Smooth muscle cell (in vitro differentiated cells): ENCODE measurements at regions not wholly inside any gene's neighbourhood (a gene's known extent, or its start where the extent isn't known, plus 50 kb on each side); places are given as distances from the start of the nearest gene placed in this dataset.

Experiments
- DNase-seq: peaks from one replicate; lab custom pipeline; 2025; ENCODE audit not compliant: unreplicated experiment; lab: John Stamatoyannopoulos, UW
- H2AFZ ChIP-seq: fragments of 200-600 bp; sonication (generic); 2 replicates; pipeline ENCODE4 v1.6.0; 2016; ENCODE audit warnings: antibody characterized with exemption, low read depth, mild to moderate bottlenecking
- H3F3A ChIP-seq: fragments of 200-600 bp; sonication (generic); 2 replicates; pipeline ENCODE4 v1.6.0; 2017; ENCODE audit warnings: antibody characterized with exemption, low read depth
- H3K27ac ChIP-seq: fragments of 200-600 bp; sonication (generic); 2 replicates; pipeline ENCODE4 v1.5.1; 2016; ENCODE audit warnings: low read depth, mild to moderate bottlenecking
- H3K27me3 ChIP-seq: fragments of 200-600 bp; sonication (generic); 2 replicates; pipeline ENCODE4 v1.6.1; 2016; ENCODE audit warnings: low read depth, mild to moderate bottlenecking
- H3K36me3 ChIP-seq: fragments of 200-600 bp; sonication (generic); 2 replicates; pipeline ENCODE4 v1.5.1; 2016; ENCODE audit warnings: low read depth
- H3K4me1 ChIP-seq: fragments of 200-600 bp; sonication (generic); 2 replicates; pipeline ENCODE4 v1.5.1; 2016; ENCODE audit warnings: low read depth
- H3K4me2 ChIP-seq: fragments of 200-600 bp; sonication (generic); 2 replicates; pipeline ENCODE4 v1.6.0; 2016; ENCODE audit warnings: mild to moderate bottlenecking
- H3K4me3 ChIP-seq: fragments of 200-600 bp; sonication (generic); 2 replicates; pipeline ENCODE4 v1.5.1; 2016; ENCODE audit warnings: mild to moderate bottlenecking
- H3K79me2 ChIP-seq: fragments of 200-600 bp; sonication (generic); 2 replicates; pipeline ENCODE4 v1.6.0; 2016; ENCODE audit warnings: low read depth, mild to moderate bottlenecking
- H3K9ac ChIP-seq: fragments of 200-600 bp; sonication (generic); 2 replicates; pipeline ENCODE4 v1.6.0; 2016; ENCODE audit warnings: low read depth
- H3K9me3 ChIP-seq: fragments of 200-600 bp; sonication (generic); replicated peaks from 2 replicates; pipeline ENCODE4 v1.5.1; 2016; ENCODE audit warnings: low read depth
- H4K20me1 ChIP-seq: fragments of 200-600 bp; sonication (generic); 2 replicates; pipeline ENCODE4 v1.6.0; 2016; ENCODE audit warnings: low read depth
- WGBS: methylation state at CpG from one replicate; pipeline ENCODE4 v1.1.7; 2016; ENCODE audit warnings: low lambda C conversion rate; 5-methylcytosine and 5-hydroxymethylcytosine counted together
- TF ChIP-seq, protein P1 (sequence below): fragments of 200-600 bp; sonication (generic); IDR thresholded peaks from 2 replicates; pipeline ENCODE4 v1.5.1; 2017; ENCODE audit warnings: borderline replicate concordance, mild to moderate bottlenecking, antibody characterized with exemption; ENCODE audit not compliant: insufficient read depth, poor library complexity, severe bottlenecking

DNA sequence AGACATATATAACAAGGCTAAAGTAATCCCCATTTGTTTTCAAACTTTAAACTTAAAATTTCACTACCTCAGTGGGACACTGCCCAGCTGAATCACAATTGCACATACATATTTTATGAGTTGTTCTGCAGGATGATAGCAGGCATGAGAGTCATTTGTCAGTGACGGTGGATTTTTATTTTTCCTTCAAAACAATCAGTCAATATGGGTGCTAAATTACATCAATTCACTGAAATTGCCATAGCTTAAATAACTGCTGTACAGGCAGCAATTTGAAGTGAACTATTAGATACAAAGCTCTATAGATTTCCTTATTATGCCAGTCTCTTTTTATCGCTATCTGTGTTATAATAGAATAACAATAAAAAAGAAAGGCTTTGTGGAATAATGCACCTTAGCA, 784.6 kb upstream of the ANO3 start:
- TF ChIP-seq, protein P1, sequence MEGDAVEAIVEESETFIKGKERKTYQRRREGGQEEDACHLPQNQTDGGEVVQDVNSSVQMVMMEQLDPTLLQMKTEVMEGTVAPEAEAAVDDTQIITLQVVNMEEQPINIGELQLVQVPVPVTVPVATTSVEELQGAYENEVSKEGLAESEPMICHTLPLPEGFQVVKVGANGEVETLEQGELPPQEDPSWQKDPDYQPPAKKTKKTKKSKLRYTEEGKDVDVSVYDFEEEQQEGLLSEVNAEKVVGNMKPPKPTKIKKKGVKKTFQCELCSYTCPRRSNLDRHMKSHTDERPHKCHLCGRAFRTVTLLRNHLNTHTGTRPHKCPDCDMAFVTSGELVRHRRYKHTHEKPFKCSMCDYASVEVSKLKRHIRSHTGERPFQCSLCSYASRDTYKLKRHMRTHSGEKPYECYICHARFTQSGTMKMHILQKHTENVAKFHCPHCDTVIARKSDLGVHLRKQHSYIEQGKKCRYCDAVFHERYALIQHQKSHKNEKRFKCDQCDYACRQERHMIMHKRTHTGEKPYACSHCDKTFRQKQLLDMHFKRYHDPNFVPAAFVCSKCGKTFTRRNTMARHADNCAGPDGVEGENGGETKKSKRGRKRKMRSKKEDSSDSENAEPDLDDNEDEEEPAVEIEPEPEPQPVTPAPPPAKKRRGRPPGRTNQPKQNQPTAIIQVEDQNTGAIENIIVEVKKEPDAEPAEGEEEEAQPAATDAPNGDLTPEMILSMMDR: no peak
- H3K79me2 ChIP-seq: no peaks in the 10 kb centered on the region
- H3K27ac ChIP-seq: no peak overlapping the region
- H3K4me3 ChIP-seq: no peak overlapping the region
- no peaks in the 10 kb centered on the region for H3F3A ChIP-seq
- no peaks in the 10 kb centered on the region for H3K36me3 ChIP-seq
- H3K4me2 ChIP-seq: no peak overlapping the region
- WGBS: 88% methylated on average over 2 of the region's 2 CpGs
- no peaks in the 10 kb centered on the region for H3K4me1 ChIP-seq
- no peak overlapping the region for H3K9ac ChIP-seq
- DNase-seq: no peak
- no peak overlapping the region for H2AFZ ChIP-seq
- H3K9me3 ChIP-seq: no peaks in the 10 kb centered on the region
- H3K27me3 ChIP-seq: no peaks in the 10 kb centered on the region
- no peaks in the 10 kb centered on the region for H4K20me1 ChIP-seq

DNA sequence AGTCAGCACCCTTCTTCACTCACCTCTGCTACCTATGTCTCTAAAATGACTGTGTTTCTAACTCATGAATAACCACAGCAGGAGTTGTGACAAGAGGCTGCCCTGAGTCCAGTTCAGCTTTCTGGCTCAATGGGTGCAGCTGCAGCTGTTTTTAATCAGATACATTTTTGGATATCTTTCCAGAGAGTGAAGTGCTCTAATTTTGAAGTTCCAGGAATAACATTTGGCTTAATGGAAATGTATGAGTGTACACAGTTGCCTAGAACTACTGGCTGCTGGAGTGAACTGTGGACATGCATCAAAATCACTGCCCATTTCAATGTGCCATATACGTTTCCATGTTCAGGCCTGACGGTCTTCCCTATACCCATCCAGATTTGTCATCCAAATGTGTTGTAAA, 769.5 kb upstream of the ANO3 start:
- Histone ChIP-seq H3K9me3 (no peaks in the 10 kb centered on the region), H3F3A (no peaks in the 10 kb centered on the region), H3K27me3 (no peaks in the 10 kb centered on the region), H3K79me2 (no peaks in the 10 kb centered on the region), H3K4me1 (no peaks in the 10 kb centered on the region), H3K9ac (no peak overlapping the region), H3K4me3 (no peak overlapping the region), H2AFZ (no peak overlapping the region), H3K27ac (no peak overlapping the region), H3K4me2 (no peak overlapping the region), H3K36me3 (no peaks in the 10 kb centered on the region), H4K20me1 (no peaks in the 10 kb centered on the region)
- TF ChIP-seq, protein P1: no peak
- DNase-seq: no peak
- WGBS: 81% methylated on average over 2 of the region's 2 CpGs

DNA sequence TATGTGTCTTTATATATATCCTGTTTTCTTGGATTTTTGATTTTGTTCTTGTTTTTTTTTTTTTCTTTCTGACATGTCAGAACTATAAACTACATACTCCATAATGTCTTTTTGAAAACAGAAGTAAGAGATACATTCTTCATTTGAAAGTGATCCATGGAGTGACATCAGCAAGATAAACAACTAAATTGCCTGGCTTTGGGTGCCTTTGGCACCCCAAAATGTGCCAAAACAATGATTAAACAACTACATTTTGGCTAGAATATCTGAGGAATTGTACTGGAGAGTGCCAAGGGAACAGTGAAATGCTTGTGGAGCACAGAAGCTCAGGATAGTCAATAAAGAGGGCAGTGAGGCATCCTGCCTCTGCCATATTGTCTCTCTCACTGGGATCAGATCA, 766.1 kb upstream of the ANO3 start:
- H3K4me1 ChIP-seq: no peaks in the 10 kb centered on the region
- TF ChIP-seq, protein P1: no peak
- H2AFZ ChIP-seq: no peak overlapping the region

DNA sequence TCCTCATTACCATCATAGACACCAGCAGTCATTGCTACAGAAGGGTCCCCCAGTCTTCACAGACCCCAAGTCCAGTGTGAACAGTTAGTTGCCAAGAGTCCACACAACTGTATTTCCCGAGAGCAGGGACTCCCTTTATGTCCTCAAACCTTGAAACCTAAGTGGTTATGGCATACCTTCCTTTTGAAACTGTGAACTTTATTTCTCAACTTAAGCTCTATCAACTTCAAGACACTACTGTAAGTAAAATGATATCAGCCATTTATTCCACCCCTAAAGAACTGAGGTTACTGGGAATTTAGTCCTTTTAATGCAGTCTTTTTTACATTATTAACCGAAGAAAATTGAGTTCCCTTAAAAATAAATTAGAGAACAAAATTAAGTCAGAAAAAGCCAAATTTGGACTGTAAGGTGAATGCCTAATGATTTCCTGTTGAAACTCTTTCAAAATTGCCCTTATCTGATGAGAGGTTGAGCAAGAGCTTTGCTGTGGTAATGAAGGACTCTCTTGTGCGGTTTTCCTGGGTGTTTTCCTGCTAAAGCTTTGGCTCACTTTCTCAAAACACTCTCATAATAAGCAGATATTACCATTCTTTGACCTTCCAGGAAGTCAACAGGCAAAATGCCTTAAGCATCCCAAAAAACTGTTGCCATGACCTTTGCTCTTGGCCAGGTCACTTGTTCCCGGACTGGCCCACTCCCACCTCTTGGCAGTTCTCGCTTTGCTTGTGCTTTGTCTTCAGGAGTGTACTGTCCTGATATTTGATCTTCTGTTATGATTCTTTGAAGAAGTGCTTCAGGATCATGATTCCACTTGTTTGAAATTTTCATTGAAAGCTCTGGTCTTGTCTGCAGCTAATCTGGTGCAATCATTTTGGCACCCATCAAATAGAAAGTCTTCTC, 765.4 kb upstream of the ANO3 start:
- Histone ChIP-seq H2AFZ (no peak overlapping the region), H4K20me1 (no peaks in the 10 kb centered on the region), H3K9ac (no peak overlapping the region), H3K4me2 (no peak overlapping the region), H3F3A (no peaks in the 10 kb centered on the region), H3K4me1 (no peaks in the 10 kb centered on the region), H3K27me3 (no peaks in the 10 kb centered on the region), H3K79me2 (no peaks in the 10 kb centered on the region), H3K27ac (no peak overlapping the region), H3K9me3 (no peaks in the 10 kb centered on the region), H3K36me3 (no peaks in the 10 kb centered on the region), H3K4me3 (no peak overlapping the region)
- TF ChIP-seq, protein P1: no peak
- DNase-seq: no peak
- WGBS: 83% methylated on average over 5 of the region's 5 CpGs

More for the DNA sequence above, 766.1 kb upstream of the ANO3 start:
- H3K9ac ChIP-seq: no peak overlapping the region
- H3K4me2 ChIP-seq: no peak overlapping the region
- H3K27me3 ChIP-seq: no peaks in the 10 kb centered on the region
- no peaks in the 10 kb centered on the region for H3F3A ChIP-seq
- no peaks in the 10 kb centered on the region for H3K79me2 ChIP-seq
- no peaks in the 10 kb centered on the region for H4K20me1 ChIP-seq
- DNase-seq: no peak
- no peak overlapping the region for H3K27ac ChIP-seq
- H3K4me3 ChIP-seq: no peak overlapping the region
- no peaks in the 10 kb centered on the region for H3K9me3 ChIP-seq
- H3K36me3 ChIP-seq: no peaks in the 10 kb centered on the region
